ENCODE measurements at regions not wholly inside any gene's neighbourhood (a gene's known extent, or its start where the extent isn't known, plus 50 kb on each side); places are given as distances from the start of the nearest gene placed in this dataset.

DNA sequence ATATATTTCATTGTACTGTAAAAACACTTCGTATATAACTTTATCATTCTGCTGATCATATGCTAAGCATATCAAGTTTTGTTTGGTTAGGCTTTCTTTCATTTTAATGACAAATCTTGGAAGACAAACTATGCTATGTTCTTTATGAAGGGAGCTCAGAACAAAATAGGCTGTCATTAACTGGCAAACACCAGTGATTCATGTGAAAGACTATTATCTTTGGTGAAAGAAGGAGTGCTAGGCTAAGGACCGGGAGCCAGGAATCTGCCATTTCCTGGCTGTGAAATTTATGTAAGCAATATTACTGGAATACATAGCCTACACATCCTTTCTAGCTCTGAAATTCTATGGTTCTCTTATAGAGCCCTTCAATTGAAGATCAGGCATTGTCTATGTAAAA is 136.2 kb upstream of the CCN2 start:
- TF ChIP-seq, protein P1, sequence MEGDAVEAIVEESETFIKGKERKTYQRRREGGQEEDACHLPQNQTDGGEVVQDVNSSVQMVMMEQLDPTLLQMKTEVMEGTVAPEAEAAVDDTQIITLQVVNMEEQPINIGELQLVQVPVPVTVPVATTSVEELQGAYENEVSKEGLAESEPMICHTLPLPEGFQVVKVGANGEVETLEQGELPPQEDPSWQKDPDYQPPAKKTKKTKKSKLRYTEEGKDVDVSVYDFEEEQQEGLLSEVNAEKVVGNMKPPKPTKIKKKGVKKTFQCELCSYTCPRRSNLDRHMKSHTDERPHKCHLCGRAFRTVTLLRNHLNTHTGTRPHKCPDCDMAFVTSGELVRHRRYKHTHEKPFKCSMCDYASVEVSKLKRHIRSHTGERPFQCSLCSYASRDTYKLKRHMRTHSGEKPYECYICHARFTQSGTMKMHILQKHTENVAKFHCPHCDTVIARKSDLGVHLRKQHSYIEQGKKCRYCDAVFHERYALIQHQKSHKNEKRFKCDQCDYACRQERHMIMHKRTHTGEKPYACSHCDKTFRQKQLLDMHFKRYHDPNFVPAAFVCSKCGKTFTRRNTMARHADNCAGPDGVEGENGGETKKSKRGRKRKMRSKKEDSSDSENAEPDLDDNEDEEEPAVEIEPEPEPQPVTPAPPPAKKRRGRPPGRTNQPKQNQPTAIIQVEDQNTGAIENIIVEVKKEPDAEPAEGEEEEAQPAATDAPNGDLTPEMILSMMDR (IDR thresholded peaks at IDR 0.05; ENCODE audit: extremely low read depth, insufficient read depth, missing control alignments), result no peak
- in situ Hi-C loops (cut with MboI; ENCODE audit: low pct_unique_long_range_greater_than_20kb, low sequenced_read_pairs, unreplicated experiment), result no loop called here
- DNase-seq (ENCODE audit: low spot score), result no peak

DNA sequence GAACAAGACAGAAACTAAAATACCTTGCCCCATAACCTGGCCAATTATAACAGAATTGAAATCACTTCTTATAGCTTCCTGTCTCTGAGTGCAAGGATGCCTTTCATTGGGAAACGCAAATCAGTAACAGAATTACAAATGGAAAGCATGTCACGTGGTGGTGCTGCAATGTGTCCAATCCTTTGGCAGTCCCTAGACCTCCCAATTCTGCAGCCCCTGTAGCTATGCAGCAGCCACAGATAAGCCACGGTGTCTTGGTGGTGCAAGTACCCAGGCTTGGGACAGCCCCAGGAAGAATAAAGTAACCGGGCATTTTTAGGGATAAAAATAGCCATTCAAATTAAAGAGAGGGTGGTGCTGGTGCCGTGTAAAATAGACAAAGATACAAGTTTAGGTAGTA is 134.6 kb upstream of the CCN2 start:
- TF ChIP-seq, protein P1 (IDR thresholded peaks at IDR 0.05; ENCODE audit: extremely low read depth, insufficient read depth, missing control alignments), result no peak
- no peak for DNase-seq (ENCODE audit: low spot score)
- in situ Hi-C loops (cut with MboI; ENCODE audit: low pct_unique_long_range_greater_than_20kb, low sequenced_read_pairs, unreplicated experiment), result no loop called here

DNA sequence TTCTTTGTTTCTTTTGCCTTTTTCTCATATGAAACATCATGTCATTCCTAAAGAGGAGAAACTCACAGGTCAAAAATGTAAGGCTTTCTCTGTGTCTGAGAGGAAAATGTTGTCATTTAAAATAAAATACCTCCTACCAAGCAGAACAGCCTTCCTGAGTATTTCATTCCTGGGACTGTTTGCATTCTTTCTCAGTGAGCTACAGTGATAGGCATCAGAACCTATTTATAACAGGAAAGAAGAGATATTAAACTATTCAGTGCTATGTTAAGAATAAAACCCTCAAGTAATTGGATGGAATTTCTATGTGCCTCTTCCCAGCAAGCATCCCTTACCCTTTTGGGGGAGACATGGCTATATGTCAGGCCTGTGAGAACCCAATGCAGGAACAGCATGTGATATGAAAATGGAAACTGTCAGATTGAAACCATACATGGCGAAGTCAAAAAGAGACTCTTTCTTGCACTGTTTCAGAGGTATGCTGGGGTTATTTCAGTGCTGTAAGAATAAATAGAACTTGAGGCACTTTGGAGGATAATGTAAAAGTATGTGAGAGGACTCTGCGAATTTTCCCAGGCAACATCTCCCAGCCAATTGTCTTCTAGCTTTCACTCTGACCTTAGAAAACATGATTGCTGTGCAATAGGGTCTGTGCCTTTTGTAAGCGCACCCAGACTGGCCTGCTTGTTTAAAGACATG is 133.8 kb upstream of the CCN2 start:
- peak; percentile 22 for DNase-seq (ENCODE audit: low spot score)

DNA sequence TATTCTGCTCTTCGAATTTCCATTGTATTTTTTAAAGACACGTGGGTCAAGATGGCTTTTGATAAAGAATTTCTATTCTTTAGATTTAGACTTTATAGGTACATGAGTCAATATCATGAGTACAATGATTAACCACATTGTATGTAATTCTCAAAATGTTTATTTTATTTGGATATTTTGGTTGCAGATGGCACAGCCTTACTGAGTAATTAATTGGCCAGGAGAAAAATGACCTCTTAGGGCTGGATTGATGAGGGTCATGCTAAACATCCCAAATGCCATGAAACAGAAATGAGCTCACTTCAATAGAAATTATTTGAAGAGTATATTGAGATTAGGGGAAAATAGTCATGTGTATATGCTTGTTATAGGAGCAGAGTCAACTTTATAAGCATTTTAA is 131.2 kb upstream of the CCN2 start:
- TF ChIP-seq, protein P1 (IDR thresholded peaks at IDR 0.05; ENCODE audit: extremely low read depth, insufficient read depth, missing control alignments), result no peak

More for the DNA sequence above, 133.8 kb upstream of the CCN2 start:
- in situ Hi-C loops (cut with MboI; ENCODE audit: low pct_unique_long_range_greater_than_20kb, low sequenced_read_pairs, unreplicated experiment), result no loop called here
- TF ChIP-seq, protein P1 (IDR thresholded peaks at IDR 0.05; ENCODE audit: extremely low read depth, insufficient read depth, missing control alignments), result no peak

DNA sequence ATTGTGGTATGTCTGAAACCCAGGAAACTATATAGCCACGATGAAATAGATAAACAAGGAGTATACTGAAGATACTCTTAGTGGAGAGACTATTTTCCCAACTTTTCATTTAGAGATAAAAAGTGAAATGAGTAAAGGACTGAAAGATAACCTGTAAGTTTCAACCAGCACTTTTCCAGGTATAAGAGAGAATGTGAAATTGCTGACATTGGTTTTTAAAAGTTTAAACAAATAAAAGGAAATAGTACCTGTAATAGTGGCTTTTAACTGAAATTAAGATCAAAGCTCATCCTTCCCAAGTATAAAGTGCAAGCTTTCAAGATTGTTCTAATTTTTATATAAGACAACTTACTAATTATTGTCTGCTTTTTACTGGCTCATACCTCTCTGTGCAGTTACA is 130.2 kb upstream of the CCN2 start:
- no peak for DNase-seq (ENCODE audit: low spot score)
- in situ Hi-C loops (cut with MboI; ENCODE audit: low pct_unique_long_range_greater_than_20kb, low sequenced_read_pairs, unreplicated experiment), result no loop called here
- TF ChIP-seq, protein P1 (IDR thresholded peaks at IDR 0.05; ENCODE audit: extremely low read depth, insufficient read depth, missing control alignments), result no peak

More for the DNA sequence above, 131.2 kb upstream of the CCN2 start:
- in situ Hi-C loops (cut with MboI; ENCODE audit: low pct_unique_long_range_greater_than_20kb, low sequenced_read_pairs, unreplicated experiment), result no loop called here
- DNase-seq (ENCODE audit: low spot score), result no peak

- in situ Hi-C loops (cut with MboI; ENCODE audit: low pct_unique_long_range_greater_than_20kb, low sequenced_read_pairs, unreplicated experiment), result no loop called here
- no peak for DNase-seq (ENCODE audit: low spot score)
- TF ChIP-seq, protein P1 (IDR thresholded peaks at IDR 0.05; ENCODE audit: extremely low read depth, insufficient read depth, missing control alignments), result no peak
These were observed 128.1 kb upstream of the CCN2 start for GRCh38 chr6:132079286-132079685.
